Nephron (organoid): ENCODE measurements at regions not wholly inside any gene's neighbourhood (a gene's known extent, or its start where the extent isn't known, plus 50 kb on each side); places are given as distances from the start of the nearest gene placed in this dataset.

Experiments used
- H3K27ac Mint-ChIP-seq, 3 experiments: 2 replicates each; pipeline ENCODE4 v1.8.0; 2020; ENCODE audit warnings: mixed read lengths in 3 of 3, mild to moderate bottlenecking in 2 of 3, moderate library complexity in 1 of 3
- H3K27me3 Mint-ChIP-seq: 2 replicates; pipeline ENCODE4 v1.8.0; 2021; ENCODE audit warnings: low read depth, mild to moderate bottlenecking, moderate library complexity, mixed read lengths
- H3K36me3 Mint-ChIP-seq: 2 replicates; pipeline ENCODE4 v1.8.0; 2020; ENCODE audit warnings: low read depth, mixed read lengths
- H3K4me1 Mint-ChIP-seq: 2 replicates; pipeline ENCODE4 v1.8.0; 2020; ENCODE audit warnings: mixed read lengths
- H3K4me3 Mint-ChIP-seq, 3 experiments: 2 replicates each; pipeline ENCODE4 v1.8.0; 2020; ENCODE audit warnings: mild to moderate bottlenecking in 3 of 3, mixed read lengths in 3 of 3, moderate library complexity in 2 of 3
- H3K9me3 Mint-ChIP-seq: 2 replicates; pipeline ENCODE4 v1.8.0; 2020; ENCODE audit warnings: mixed read lengths
- TF ChIP-seq, protein P1 (sequence below), 3 experiments: fragments of 200-600 bp; sonication (generic); IDR thresholded peaks; one replicate each; pipeline ENCODE4 v1.5.0; 2021; ENCODE audit warnings: antibody characterized with exemption in 3 of 3; ENCODE audit not compliant: unreplicated experiment in 3 of 3

DNA sequence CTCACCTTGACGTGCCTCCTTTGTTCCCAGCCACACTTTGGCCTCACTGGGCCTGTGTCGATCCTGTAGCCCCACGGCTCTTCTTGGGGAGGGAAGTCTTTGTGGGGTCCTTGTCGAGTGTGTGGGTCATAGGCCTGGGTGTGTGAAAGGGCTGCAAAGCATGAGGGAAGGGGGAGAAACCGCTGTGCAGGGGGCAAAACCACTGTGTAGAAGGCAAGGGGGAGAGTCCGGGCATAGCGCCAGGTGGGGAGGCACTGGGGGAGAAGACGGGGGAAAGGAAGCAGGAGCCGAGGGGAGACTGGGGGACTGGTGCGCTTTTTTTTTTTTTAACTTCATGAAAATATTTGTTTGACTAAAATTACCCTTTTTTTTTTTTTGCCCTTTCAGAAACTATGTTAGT lies 65.1 kb upstream of the RASD2 start:
- Mint-ChIP-seq H3K4me3 (no peak overlapping the region), H3K27ac (peak overlapping the region; percentile 69 to 74 (median 70)), H3K4me1 (peaks cover 47% of the 10 kb centered on the region), H3K9me3 (no peaks in the 10 kb centered on the region), H3K27me3 (peaks cover 43% of the 10 kb centered on the region), H3K36me3 (peaks cover 7% of the 10 kb centered on the region)
- TF ChIP-seq, protein P1, sequence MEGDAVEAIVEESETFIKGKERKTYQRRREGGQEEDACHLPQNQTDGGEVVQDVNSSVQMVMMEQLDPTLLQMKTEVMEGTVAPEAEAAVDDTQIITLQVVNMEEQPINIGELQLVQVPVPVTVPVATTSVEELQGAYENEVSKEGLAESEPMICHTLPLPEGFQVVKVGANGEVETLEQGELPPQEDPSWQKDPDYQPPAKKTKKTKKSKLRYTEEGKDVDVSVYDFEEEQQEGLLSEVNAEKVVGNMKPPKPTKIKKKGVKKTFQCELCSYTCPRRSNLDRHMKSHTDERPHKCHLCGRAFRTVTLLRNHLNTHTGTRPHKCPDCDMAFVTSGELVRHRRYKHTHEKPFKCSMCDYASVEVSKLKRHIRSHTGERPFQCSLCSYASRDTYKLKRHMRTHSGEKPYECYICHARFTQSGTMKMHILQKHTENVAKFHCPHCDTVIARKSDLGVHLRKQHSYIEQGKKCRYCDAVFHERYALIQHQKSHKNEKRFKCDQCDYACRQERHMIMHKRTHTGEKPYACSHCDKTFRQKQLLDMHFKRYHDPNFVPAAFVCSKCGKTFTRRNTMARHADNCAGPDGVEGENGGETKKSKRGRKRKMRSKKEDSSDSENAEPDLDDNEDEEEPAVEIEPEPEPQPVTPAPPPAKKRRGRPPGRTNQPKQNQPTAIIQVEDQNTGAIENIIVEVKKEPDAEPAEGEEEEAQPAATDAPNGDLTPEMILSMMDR (IDR thresholded peaks at IDR 0.05; ENCODE audit: unreplicated experiment in 3 of 3), result no peak

DNA sequence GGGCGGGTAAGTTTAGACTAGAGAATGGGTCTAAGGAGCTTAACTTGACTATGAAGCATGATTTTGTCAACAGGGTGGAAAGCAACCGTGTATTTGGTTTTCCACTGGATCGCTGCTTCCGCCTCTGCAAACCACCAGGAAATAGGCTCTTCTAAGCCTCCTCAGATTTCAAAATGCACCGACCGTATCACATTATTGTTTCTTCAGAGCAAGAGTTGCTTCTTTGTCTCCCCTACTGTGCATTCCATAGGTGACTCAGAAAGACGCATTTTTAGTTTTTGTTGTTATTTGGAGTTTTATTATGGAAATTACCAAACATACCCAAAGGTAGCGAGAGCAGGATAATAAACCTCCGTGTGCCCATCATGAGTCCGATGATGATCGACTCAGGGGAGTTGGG lies 64.3 kb upstream of the RASD2 start:
- peak overlapping the region; percentile 69 to 90 (median 82) for H3K27ac Mint-ChIP-seq
- H3K36me3 Mint-ChIP-seq, result peaks cover 7% of the 10 kb centered on the region
- no peaks in the 10 kb centered on the region for H3K9me3 Mint-ChIP-seq
- peaks cover 51% of the 10 kb centered on the region for H3K27me3 Mint-ChIP-seq
- H3K4me3 Mint-ChIP-seq, result no peak overlapping the region
- TF ChIP-seq, protein P1 (IDR thresholded peaks at IDR 0.05; ENCODE audit: unreplicated experiment in 3 of 3), result no peak
- H3K4me1 Mint-ChIP-seq, result peaks cover 55% of the 10 kb centered on the region

DNA sequence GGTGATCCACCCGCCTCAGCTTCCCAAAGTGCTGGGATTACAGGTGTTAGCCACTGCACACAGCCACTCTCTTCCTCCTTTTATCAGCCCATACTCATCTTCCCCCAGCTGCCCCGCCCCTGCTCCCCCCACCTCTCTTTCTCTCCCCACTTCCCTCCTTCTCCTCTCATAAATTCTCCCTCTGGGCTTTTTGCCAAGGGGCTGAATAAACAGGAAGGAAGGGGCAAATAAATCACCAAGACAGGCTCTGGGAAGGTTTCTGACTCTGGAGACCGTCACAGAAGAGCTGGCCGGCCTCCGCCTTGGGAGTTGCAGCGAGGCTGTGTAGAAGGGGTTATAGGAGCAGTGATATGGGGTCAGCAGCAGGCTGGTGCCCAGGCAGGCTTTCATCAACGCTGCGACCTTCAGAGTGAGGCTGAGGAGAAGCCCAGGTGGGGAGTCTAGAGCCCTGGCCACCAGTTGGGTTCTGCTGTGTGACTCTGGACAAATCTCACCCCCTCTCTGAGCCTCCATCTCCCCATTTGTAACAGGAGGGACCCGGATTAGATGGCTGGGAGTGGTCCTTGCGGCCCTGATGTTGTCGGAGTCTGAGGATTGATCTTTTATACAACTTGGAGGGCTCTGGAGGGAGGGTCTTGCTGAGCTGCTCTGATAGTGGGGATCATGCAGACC lies 62.6 kb upstream of the RASD2 start:
- peaks cover 50% of the 10 kb centered on the region for H3K27me3 Mint-ChIP-seq
- H3K36me3 Mint-ChIP-seq, result peaks cover 3% of the 10 kb centered on the region
- TF ChIP-seq, protein P1 (IDR thresholded peaks at IDR 0.05; ENCODE audit: unreplicated experiment in 3 of 3), result no peak
- peaks cover 58% of the 10 kb centered on the region for H3K4me1 Mint-ChIP-seq
- no peaks in the 10 kb centered on the region for H3K9me3 Mint-ChIP-seq
- peak overlapping the region; percentile 75 to 96 (median 85) for H3K27ac Mint-ChIP-seq
- H3K4me3 Mint-ChIP-seq, result peak overlapping the region; percentile 10 to 52 (median 42)

DNA sequence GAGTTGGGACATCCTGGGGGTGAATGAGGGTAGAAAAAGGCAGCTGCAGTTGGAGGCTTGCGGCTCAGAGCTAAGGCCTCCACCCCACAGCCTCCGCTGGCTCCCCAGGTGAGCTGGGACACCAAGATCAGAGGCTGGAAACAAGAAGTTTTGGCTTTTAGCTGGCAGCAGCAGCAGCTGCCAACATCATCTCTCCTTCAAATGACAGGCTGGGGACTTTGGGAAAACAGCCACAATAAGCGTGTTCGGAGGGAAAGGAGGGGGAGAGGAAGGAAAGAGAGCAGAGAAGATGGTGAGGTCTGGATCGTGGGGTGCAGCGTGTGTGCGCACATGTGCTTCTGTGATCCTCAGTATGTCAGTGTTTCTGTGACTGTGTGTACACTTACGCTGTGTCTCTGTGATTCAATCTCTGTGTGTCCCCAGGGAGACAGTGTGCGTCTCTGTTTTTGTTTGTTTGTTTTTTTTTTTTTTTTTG lies 62.0 kb upstream of the RASD2 start:
- Mint-ChIP-seq H3K27ac (peak overlapping the region; percentile 75 to 96 (median 85)), H3K4me1 (peaks cover 58% of the 10 kb centered on the region), H3K9me3 (no peaks in the 10 kb centered on the region), H3K27me3 (peaks cover 45% of the 10 kb centered on the region), H3K36me3 (no peaks in the 10 kb centered on the region), H3K4me3 (peak overlapping the region in 1 of 3 experiments; percentile 13)
- TF ChIP-seq, protein P1 (IDR thresholded peaks at IDR 0.05; ENCODE audit: unreplicated experiment in 3 of 3), result no peak

DNA sequence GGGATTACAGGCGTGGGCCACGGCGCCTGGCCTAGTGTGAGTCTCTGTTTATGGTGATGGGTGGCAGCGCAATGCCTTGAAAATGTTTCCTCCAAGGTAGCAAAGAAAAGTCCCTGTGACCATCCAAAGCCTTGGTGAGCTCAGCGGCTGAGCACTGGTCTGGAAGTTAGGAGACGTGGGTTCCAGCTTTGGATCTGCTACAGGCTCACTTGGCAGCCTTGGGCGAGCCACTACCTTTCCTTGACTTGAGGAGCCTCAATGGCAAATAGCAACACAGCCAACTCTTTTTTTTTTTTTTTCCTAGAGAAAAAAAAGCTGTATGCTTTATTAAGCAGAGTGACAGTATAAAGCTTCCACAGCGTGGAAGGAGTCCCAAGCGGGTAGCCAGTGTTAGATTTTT lies 61.3 kb upstream of the RASD2 start:
- Mint-ChIP-seq H3K9me3 (no peaks in the 10 kb centered on the region), H3K27ac (peak overlapping the region; percentile 9 to 75 (median 49)), H3K27me3 (peaks cover 48% of the 10 kb centered on the region), H3K4me3 (no peak overlapping the region), H3K4me1 (peaks cover 58% of the 10 kb centered on the region), H3K36me3 (no peaks in the 10 kb centered on the region)
- TF ChIP-seq, protein P1 (IDR thresholded peaks at IDR 0.05; ENCODE audit: unreplicated experiment in 3 of 3), result no peak
